HG03045 (cell line): ENCODE measurements at regions not wholly inside any gene's neighbourhood (a gene's known extent, or its start where the extent isn't known, plus 50 kb on each side); places are given as distances from the start of the nearest gene placed in this dataset.
"Not testable (repeated sequence)": the region's sequence is repeated elsewhere in the genome, so short reads cannot be mapped to it uniquely, and the experiment has no call there.

Experiments used
- ATAC-seq: cut with Tn5 transposase; IDR thresholded peaks from one replicate; pipeline ENCODE4 v1.9.1; 2021; ENCODE audit warnings: mild to moderate bottlenecking, moderate library complexity; ENCODE audit not compliant: unreplicated experiment

- no peak for ATAC-seq
Observed at GRCh38 chr13:54563286-54563685, 1534.7 kb downstream of the OLFM4 start.

DNA sequence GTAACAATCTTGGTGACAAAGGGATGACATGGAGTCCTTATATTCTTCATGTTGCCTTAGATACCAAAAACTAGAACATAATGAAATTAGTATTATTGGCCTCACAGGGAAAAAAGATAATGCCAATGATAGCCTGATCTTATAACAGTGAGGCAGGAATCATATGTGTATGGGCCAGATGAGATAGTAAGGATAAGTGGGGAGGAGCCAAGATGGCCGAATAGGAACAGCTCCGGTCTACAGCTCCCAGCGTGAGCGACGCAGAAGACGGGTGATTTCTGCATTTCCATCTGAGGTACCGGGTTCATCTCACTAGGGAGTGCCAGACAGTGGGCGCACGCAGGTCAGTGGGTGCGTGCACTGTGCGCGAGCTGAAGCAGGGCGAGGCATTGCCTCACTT, 1543.4 kb downstream of the OLFM4 start:
- ATAC-seq, result not testable (repeated sequence)

GRCh38 chr13:54573186-54573585, 1544.6 kb downstream of the OLFM4 start:
- no peak for ATAC-seq

DNA sequence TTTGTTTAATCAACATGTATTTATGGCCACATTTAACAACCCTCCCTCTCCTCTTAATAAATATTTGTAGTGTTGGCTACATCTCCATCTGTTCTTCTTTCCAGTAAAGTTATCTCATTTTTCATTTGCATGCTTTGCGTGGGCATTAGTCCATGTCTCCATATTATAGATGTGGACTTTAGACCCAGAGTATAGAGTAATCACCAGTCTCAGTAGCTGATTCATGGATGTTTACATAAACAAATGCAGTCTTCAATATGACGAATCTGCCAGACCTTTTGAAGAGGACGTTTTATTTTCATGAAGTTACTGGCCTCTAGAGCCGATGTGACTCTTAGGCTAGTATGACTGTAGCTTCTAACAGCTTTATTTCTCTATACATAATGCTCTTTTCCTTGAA, 1546.2 kb downstream of the OLFM4 start:
- no peak for ATAC-seq

DNA sequence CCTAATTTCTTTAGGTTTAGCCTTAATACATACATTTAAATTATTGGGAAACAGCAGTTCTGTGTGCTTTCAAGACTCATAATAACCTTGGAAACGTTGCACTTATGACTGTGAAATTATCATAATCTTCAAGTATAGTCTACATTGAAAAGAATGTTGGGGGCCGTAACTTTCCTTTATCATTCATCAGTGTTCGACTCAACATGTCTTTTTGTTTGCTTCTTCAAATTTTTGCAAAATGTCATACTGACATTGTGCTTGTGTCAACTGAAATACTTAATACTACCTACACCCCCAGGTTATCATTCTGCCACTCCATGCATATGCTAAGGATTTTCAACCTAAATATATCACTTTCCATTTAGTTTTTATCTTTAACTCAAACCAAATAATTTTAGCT, 1562.9 kb downstream of the OLFM4 start:
- ATAC-seq, result no peak

- no peak for ATAC-seq
Observed at GRCh38 chr13:54592201-54592600, 1563.6 kb downstream of the OLFM4 start.

DNA sequence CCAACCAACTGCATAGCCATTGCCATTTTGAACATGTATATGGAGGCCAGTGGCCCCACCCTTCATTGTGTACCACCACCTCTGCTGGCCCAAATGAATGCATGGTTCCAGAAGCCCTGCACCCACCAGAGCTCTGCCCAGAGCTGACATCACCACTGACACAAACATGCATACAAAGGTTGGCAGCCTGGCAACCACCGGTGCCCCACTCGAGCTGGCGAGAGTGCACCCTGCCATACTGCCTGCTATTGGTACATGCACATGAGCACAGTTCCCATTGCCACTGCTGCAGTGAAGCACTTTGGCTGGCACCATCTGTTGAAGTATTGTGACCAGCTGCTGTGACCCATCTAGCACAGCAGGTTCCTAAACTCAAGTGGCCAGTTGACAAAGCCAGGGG, 1564.9 kb downstream of the OLFM4 start:
- ATAC-seq, result no peak

- ATAC-seq, result no peak
Observed at GRCh38 chr13:54597540-54598088, 1569.0 kb downstream of the OLFM4 start.

DNA sequence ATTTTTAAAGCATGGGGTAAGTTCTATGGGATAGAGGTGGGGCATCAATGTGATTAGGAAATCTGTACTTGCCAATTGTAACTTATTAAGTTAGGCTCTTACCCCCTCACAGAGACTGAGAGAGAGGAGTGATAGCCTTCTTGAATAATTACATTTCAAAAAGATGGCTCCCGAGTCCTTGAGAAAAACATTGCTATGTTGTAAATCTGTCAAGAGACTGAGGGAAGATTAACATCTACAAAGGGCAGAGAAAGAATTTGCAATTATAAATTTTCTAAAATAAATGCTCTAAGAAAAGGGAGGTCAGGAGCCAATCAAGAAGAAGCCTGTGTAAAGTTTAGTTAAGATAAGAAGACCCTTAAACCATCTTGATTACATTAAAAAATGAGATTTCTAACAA, 1570.8 kb downstream of the OLFM4 start:
- ATAC-seq, result no peak

- no peak for ATAC-seq
Observed at GRCh38 chr13:54606944-54607343, 1578.3 kb downstream of the OLFM4 start.

DNA sequence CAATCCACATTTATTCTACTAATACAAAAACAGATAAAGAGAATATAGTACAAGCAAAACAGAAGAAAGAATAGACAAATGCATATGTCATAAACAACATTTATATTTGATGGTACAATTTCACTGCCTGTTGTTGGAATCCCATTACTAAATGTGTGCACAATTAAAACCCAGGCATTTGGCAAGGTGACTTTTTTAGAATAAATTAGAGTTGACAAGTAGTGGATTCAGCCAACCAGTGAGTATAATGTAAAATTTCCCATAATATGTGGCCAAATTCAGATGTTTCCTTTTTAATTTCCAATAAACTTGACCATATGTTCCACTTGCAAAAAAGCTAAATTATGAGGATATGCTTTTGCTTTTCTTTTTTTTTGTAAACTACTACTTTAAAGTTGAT, 1578.8 kb downstream of the OLFM4 start:
- ATAC-seq, result no peak

DNA sequence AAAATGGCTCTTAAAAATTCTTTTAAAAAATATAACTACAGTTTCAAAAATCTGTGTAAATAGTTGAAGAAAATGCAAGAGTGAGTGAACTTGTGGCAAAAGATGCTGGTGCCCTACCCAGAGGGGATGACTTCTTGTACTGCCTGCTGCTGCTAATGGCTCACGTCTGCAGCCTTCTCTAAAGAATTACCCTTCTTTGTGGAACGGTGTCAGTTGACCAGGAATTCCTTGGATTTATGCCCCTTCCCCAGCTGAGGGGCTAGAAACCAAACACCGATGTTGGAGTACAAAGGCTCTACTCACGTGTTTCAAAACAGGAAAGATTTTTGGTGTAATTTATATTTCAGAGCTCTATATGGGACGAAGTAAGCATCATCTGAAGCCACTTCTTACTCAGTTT, 1582.8 kb downstream of the OLFM4 start:
- ATAC-seq, result no peak

DNA sequence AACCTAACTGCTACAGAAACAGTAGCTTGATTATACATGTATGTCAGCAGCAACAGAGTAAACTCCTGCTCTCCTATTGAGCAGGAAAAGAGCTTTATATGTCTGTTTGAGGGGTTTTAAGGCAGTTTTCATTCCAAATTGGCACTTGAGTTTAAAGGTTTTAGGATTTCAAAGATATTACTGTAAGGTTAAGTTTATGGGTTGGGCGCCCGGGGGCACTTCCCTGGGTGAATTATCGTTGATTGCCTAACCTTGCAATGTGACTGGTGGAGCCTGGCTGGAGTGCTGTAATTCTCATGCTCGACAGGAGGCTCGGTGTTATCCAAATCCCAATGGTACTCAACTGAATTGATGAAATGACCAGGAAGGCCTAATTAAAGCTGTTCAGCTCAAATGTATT, 1586.1 kb downstream of the OLFM4 start:
- ATAC-seq, result no peak

DNA sequence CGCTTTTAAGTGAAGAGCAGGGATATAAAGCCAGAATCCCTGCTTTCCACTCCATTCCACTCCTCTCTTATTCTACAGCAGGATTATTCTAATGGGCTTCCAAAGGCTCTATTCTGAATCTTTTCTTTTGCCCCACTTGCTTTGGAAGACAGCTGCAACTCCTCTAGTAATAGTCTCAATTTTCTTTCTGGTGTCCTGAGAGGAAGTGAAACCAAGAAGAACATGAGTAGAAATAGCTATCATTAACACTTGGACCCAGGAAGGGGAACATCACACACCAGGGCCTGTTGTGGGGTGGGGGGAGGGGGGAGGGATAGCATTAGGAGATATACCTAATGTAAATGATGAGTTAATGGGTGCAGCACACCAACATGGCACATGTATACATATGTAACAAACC, 1597.9 kb downstream of the OLFM4 start:
- ATAC-seq, result not testable (repeated sequence)

DNA sequence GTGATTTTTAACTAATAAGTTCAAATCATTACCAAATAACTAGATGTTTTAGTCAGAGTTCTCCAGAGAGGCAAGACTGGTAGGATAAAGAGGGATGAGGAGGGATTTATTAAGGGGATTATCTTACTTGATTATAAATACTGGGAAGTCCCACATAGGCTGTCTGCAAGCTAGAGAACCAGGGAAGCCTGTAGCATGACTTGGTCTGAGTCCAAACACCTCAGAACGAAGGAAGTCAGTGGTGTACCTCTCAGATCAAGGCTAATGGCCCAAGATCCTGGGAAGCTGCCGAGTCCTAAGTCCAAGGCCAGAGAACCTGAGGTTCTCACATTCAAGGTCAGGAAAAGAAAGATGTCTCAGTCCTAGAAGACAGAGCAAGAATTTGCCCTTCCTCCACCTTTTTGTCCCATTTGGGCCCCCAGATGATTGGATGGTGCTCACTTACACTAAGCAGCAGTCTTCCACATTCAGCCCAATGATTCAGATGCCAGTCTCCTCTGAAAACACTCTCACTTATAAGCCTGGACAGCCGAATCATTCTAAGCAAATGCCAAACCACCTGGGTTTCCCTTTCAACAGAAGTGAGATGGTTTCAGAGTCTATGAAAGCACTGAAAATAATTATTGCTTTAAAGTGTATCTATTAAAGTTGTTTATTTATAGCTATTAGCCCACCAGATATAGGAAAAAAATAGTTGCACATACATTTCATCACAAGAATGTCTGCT, 1599.2 kb downstream of the OLFM4 start:
- ATAC-seq, result no peak

DNA sequence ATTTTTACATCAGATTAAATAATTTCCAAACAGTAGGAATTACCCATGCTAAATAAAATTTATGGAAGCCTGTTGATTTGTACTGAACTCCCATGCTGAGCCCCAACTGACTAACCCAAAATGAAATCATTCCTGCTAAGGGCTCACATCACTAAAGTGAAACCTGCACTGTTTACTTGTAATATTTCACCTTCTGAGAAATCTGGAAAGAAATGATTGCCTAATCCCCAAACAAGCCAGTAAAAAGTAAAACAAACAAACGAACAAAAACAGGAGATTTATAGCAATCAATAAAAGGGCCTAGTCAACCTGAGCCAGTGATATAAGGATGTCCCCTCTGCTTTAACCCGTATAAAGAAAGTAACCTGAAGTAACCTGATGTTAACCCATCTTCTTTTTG, 1599.8 kb downstream of the OLFM4 start:
- ATAC-seq, result no peak

DNA sequence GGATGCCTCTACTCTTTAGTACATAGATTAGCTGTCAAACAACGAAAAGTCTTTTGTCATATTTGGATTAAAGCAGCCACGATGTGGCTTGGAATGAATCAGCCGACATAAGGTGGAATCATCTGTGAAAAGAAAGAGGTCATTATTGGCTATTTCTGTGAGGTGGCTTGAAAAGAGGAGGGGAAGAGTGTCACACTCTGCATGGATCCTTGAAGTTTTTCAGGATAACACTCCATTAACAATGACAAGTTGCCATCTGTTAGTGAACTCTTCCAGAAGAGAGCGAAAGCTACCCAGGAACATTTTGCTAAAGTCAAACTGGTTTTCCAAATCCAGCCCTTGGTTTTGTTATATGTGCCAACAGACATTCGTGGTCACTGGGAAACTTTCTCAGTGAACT, 1604.8 kb downstream of the OLFM4 start:
- no peak for ATAC-seq

DNA sequence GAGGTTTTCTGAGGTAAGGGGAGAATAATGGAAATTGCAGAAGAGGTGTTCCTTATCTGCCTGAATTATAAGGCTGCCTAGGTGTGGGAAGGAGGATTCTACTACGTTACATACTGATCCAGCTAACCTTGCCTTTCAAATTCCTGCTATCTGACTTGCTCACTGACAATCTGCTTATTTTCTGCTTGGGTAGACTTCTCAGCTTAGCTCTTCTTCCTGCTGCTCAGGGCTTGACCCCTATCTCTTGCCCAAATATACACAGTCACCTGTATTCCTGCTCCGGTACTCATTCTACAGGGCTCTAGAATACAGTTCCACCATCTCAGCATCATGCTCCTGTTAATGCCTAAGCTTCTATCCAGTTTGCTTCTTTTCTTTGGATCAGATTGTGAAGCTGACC, 1607.6 kb downstream of the OLFM4 start:
- ATAC-seq, result no peak

GRCh38 chr13:54637366-54637765, 1608.8 kb downstream of the OLFM4 start:
- no peak for ATAC-seq

DNA sequence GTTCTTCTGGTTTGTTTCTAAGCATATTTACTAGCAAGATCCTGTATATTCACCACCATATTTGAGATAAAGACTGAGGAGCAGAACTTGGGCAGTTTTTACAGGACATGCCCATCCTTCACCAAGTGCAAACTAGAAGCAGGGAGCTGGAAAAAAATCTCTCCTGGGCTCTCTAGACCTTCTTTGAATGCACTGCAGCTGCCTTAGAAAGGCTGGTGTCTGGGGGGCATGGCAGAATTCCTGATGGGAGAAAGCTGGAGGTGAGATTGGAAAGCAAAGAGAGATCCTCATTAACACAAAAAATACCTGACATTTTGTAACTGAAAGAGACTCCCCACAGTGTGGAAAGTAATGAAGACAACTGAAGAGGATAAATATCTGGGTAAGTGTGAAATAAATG, 1612.1 kb downstream of the OLFM4 start:
- no peak for ATAC-seq

- ATAC-seq, result no peak
Observed at GRCh38 chr13:54643863-54644262, 1615.2 kb downstream of the OLFM4 start.

- no peak for ATAC-seq
Observed at GRCh38 chr13:54647275-54647674, 1618.7 kb downstream of the OLFM4 start.

GRCh38 chr13:54657588-54657987, 1629.0 kb downstream of the OLFM4 start:
- no peak for ATAC-seq
